SIG-M5 (cell line): ENCODE measurements at regions not wholly inside any gene's neighbourhood (a gene's known extent, or its start where the extent isn't known, plus 50 kb on each side); places are given as distances from the start of the nearest gene placed in this dataset.
"Not testable (repeated sequence)": the region's sequence is repeated elsewhere in the genome, so short reads cannot be mapped to it uniquely, and the experiment has no call there.

ENCODE experiments used
- DNase-seq: peaks from one replicate; lab custom pipeline; 2025; lab: John Stamatoyannopoulos, UW

GRCh38 chr6:111925296-111925695, 52.0 kb upstream of the FYN start:
- DNase-seq: no peak

- DNase-seq: no peak
Observed at GRCh38 chr6:111926731-111927302, 53.6 kb upstream of the FYN start.

GRCh38 chr6:111927321-111927720, 54.1 kb upstream of the FYN start:
- no peak for DNase-seq

- DNase-seq: no peak
Observed at GRCh38 chr6:111928139-111928538, 54.9 kb upstream of the FYN start.

- not testable (repeated sequence) for DNase-seq
Observed at GRCh38 chr6:111934611-111935010, 61.4 kb upstream of the FYN start.

GRCh38 chr6:111936718-111937117, 63.5 kb upstream of the FYN start:
- DNase-seq: no peak

- no peak for DNase-seq
Observed at GRCh38 chr6:111938710-111939109, 65.5 kb upstream of the FYN start.

- DNase-seq: peak; percentile 17
Observed at GRCh38 chr6:111939902-111940301, 66.7 kb upstream of the FYN start.

- no peak for DNase-seq
Observed at GRCh38 chr6:111940801-111941200, 67.5 kb upstream of the FYN start.

- DNase-seq: no peak
Observed at GRCh38 chr6:111941686-111942330, 68.6 kb upstream of the FYN start.

- peak; percentile 53 for DNase-seq
Observed at GRCh38 chr6:111942561-111942960, 69.3 kb upstream of the FYN start.

- no peak for DNase-seq
Observed at GRCh38 chr6:111943266-111943665, 70.0 kb upstream of the FYN start.

- DNase-seq: no peak
Observed at GRCh38 chr6:111943726-111944125, 70.5 kb upstream of the FYN start.

- DNase-seq: no peak
Observed at GRCh38 chr6:111944541-111944940, 71.3 kb upstream of the FYN start.

- no peak for DNase-seq
Observed at GRCh38 chr6:111949546-111949945, 76.3 kb upstream of the FYN start.

GRCh38 chr6:111949984-111950383, 76.7 kb upstream of the FYN start:
- DNase-seq: not testable (repeated sequence)

GRCh38 chr6:111950661-111951496, 77.6 kb upstream of the FYN start:
- no peak for DNase-seq

- no peak for DNase-seq
Observed at GRCh38 chr6:111951497-111952085, 78.3 kb upstream of the FYN start.

GRCh38 chr6:111952274-111952673, 79.0 kb upstream of the FYN start:
- DNase-seq: no peak

GRCh38 chr6:111952821-111953540, 79.7 kb upstream of the FYN start:
- no peak for DNase-seq

GRCh38 chr6:111956098-111956497, 82.8 kb upstream of the FYN start:
- no peak for DNase-seq
